Panc1 (cell line): ENCODE measurements at regions not wholly inside any gene's neighbourhood (a gene's known extent, or its start where the extent isn't known, plus 50 kb on each side); places are given as distances from the start of the nearest gene placed in this dataset.

ENCODE experiments used
- CTCF ChIP-seq: fragments of 450-650 bp; IDR thresholded peaks from 2 replicates; pipeline ENCODE4 v1.5.1; 2017; ENCODE audit warnings: mild to moderate bottlenecking
- TCF7L2 ChIP-seq: IDR thresholded peaks from 2 replicates; pipeline ENCODE4 v1.6.1; 2011; ENCODE audit warnings: mild to moderate bottlenecking, low read depth, low read length, inconsistent platforms

- TF ChIP-seq CTCF (no peak), TCF7L2 (no peak)
Observed at GRCh38 chr10:78508955-78509748, 475.5 kb downstream of the RPS24 start.
